WTC11 (cell line): ENCODE measurements at regions not wholly inside any gene's neighbourhood (a gene's known extent, or its start where the extent isn't known, plus 50 kb on each side); places are given as distances from the start of the nearest gene placed in this dataset.

Experiments used
- ATF1 ChIP-seq: sonication (generic); formaldehyde crosslinking; IDR thresholded peaks from 2 replicates; pipeline ENCODE4 v1.8.1; 2023; ENCODE audit warnings: mild to moderate bottlenecking, moderate library complexity, missing genetic modification reagents
- ZMAT4 ChIP-seq: fragments of 250-450 bp; sonication (Bioruptor Pico); IDR thresholded peaks from 2 replicates; pipeline ENCODE4 v1.9.0; 2021; ENCODE audit warnings: mild to moderate bottlenecking

GRCh38 chr16:60458255-60458654, 1578.0 kb downstream of the CDH8 start:
- TF ChIP-seq ATF1 (CRISPR knock-in tag) = no peak
- TF ChIP-seq ZMAT4 (CRISPR knock-in tag) = no peak
